Endothelial cell of umbilical vein (primary cell): ENCODE measurements at regions not wholly inside any gene's neighbourhood (a gene's known extent, or its start where the extent isn't known, plus 50 kb on each side); places are given as distances from the start of the nearest gene placed in this dataset.

Experiments used
- CTCF ChIP-seq, 2 donors: IDR thresholded peaks; 1 replicate in 1 of 2; 2 replicates in 1 of 2; pipeline ENCODE4 v1.5.1; 2011; ENCODE audit warnings: low read length in 2 of 2, mild to moderate bottlenecking in 2 of 2, moderate library complexity in 2 of 2, control low read depth in 1 of 2, inconsistent platforms in 1 of 2, low read depth in 1 of 2; ENCODE audit not compliant: insufficient read depth in 1 of 2; ENCODE audit errors: extremely low read depth in 1 of 2
- EZH2 ChIP-seq: IDR thresholded peaks from 2 replicates; pipeline ENCODE4 v1.6.1; 2012; ENCODE audit warnings: borderline replicate concordance, low read depth, mild to moderate bottlenecking, moderate library complexity, low read length, inconsistent platforms; ENCODE audit not compliant: severe bottlenecking
- JUN ChIP-seq: IDR thresholded peaks from 2 replicates; pipeline ENCODE4 v1.6.1; 2011; ENCODE audit warnings: borderline replicate concordance, low read depth; ENCODE audit not compliant: insufficient read length, insufficient read depth
- MYC ChIP-seq: IDR thresholded peaks from one replicate; pipeline ENCODE4 v1.6.1; 2011; ENCODE audit warnings: mild to moderate bottlenecking, low read depth, low read length
- POLR2AphosphoS5 ChIP-seq: IDR thresholded peaks from 2 replicates; pipeline ENCODE4 v1.6.1; 2012; ENCODE audit warnings: low read depth, mild to moderate bottlenecking, control low read depth, low read length, moderate library complexity; ENCODE audit not compliant: insufficient read depth

DNA sequence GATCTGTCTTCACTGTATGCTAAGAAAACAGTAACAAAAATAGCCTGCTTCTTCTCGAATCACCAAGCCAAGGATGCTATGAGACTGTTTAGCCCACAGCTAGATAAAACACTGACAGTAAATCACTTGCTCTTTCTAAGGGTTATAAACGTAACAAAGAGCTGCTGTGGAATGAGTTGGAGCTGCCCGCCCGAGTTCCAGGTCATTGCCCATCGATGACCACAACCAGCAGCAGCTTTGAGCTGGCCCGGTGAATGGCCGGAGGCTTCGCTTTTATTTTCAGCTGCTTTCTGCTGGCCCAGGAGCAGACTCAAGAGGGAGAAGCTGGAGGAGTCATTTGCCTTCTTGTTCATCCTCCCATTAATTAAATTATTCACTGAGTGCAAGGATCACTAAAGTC lies 82.2 kb upstream of the CDH4 start:
- TF ChIP-seq CTCF (IDR thresholded peaks at IDR 0.05; ENCODE audit: extremely low read depth in 1 of 2, insufficient read depth in 1 of 2, low read depth in 1 of 2, low read length in 2 of 2), result no peak
- TF ChIP-seq EZH2, result no peak
- no peak for TF ChIP-seq POLR2AphosphoS5
- TF ChIP-seq MYC, result no peak
- TF ChIP-seq JUN, result no peak
